Transverse colon (tissue), 3 donors: ENCODE measurements at regions not wholly inside any gene's neighbourhood (a gene's known extent, or its start where the extent isn't known, plus 50 kb on each side); places are given as distances from the start of the nearest gene placed in this dataset.

Experiments
- CTCF ChIP-seq, 5 experiments: fragments of 200-600 bp in 3 of 5; fragments of 450-650 bp in 2 of 5; sonication (generic) in 3 of 5; IDR thresholded peaks; 1 replicate in 2 of 5; 2 replicates in 3 of 5; pipeline ENCODE4 v1.5.1; 2016 to 2017; ENCODE audit warnings: antibody characterized with exemption in 5 of 5, inconsistent platforms in 3 of 5, mild to moderate bottlenecking in 2 of 5, moderate library complexity in 1 of 5
- EP300 ChIP-seq: sonication (generic); formaldehyde crosslinking; IDR thresholded peaks from one replicate; pipeline ENCODE4 v1.6.1; 2017; ENCODE audit warnings: antibody characterized with exemption, low read depth

- TF ChIP-seq EP300 (no peak), CTCF (IDR thresholded peaks at IDR 0.05) (no peak)
These were observed 123.4 kb downstream of the SPAG6 start for GRCh38 chr10:22468570-22469320.
